ENCODE measurements at regions not wholly inside any gene's neighbourhood (a gene's known extent, or its start where the extent isn't known, plus 50 kb on each side); places are given as distances from the start of the nearest gene placed in this dataset.

DNA sequence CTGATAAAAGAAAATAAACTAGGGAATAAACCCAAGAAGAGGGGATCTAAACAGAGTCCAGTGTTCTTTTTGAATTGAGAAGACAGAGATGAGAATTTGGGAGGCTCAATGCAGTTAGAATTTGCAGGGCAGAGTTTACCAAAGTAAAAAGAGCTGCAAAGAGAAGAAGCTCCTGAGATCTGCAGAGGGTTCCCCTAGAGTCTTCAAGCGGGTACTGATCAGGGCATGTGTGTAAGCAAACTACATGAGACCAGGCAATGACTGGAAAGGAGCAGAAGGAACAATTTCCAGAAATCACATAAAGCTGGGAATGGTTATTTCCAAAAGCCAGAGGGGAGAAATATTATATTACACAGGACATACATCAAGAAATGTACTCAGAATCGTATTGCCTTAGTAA lies 58.1 kb upstream of the TES start:
- TF ChIP-seq, protein P1, sequence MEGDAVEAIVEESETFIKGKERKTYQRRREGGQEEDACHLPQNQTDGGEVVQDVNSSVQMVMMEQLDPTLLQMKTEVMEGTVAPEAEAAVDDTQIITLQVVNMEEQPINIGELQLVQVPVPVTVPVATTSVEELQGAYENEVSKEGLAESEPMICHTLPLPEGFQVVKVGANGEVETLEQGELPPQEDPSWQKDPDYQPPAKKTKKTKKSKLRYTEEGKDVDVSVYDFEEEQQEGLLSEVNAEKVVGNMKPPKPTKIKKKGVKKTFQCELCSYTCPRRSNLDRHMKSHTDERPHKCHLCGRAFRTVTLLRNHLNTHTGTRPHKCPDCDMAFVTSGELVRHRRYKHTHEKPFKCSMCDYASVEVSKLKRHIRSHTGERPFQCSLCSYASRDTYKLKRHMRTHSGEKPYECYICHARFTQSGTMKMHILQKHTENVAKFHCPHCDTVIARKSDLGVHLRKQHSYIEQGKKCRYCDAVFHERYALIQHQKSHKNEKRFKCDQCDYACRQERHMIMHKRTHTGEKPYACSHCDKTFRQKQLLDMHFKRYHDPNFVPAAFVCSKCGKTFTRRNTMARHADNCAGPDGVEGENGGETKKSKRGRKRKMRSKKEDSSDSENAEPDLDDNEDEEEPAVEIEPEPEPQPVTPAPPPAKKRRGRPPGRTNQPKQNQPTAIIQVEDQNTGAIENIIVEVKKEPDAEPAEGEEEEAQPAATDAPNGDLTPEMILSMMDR (CRISPR knock-in tag; IDR thresholded peaks at IDR 0.05) = no peak
- TF ChIP-seq RNF2 (conservative IDR thresholded peaks at IDR 0.05; ENCODE audit: low read depth) = no peak
- TF ChIP-seq EZH2 (conservative IDR thresholded peaks at IDR 0.05; ENCODE audit: low read depth, low read length) = no peak
- no peak for TF ChIP-seq TBL1XR1 (IDR thresholded peaks at IDR 0.05; ENCODE audit: borderline replicate concordance, low read length, partially characterized antibody)
